GM12878 (cell line): ENCODE measurements at regions not wholly inside any gene's neighbourhood (a gene's known extent, or its start where the extent isn't known, plus 50 kb on each side); places are given as distances from the start of the nearest gene placed in this dataset.

Experiments
- ATAC-seq: fragments of 200-7000 bp; cut with Tn5 transposase; 3 replicates; pipeline ENCODE4 v1.9.1; 2020; ENCODE audit warnings: mild to moderate bottlenecking, moderate library complexity
- BruUV-seq: library from RNA; stranded (reverse); fragments of 400-500 nt; replicated peaks from 2 replicates; lab custom pipeline; 2021; lab: Mats Ljungman, UMichigan
- CTCF ChIA-PET: fragments of 300-600 bp; sonication (Branson Sonifier 250); formaldehyde crosslinking; extraction: SDS; loops from one replicate; lab custom pipeline; 2021; ENCODE audit warnings: inconsistent platforms; lab: Yijun Ruan, JAX
- POLR2A ChIA-PET: fragments of 350-600 bp; formaldehyde crosslinking; extraction: SDS; loops from one replicate; lab custom pipeline; 2021; ENCODE audit warnings: inconsistent platforms; lab: Charles Lee
- RAD21 ChIA-PET: fragments of 300-600 bp; sonication (Branson Sonifier 250); formaldehyde crosslinking; loops from one replicate; lab custom pipeline; 2023; ENCODE audit warnings: antibody characterized with exemption; ENCODE audit not compliant: unreplicated experiment; lab: Charles Lee
- SMC1A ChIA-PET: fragments of 300-600 bp; sonication (Branson Sonifier 250); formaldehyde crosslinking; loops from one replicate; lab custom pipeline; 2023; ENCODE audit not compliant: unreplicated experiment, uncharacterized antibody; lab: Charles Lee
- DNase-seq: peaks from one replicate; pipeline ENCODE4 v3.0.0-alpha.2; 2011; ENCODE audit warnings: low read depth, low spot score
- FAIRE-seq: peaks from 3 replicates; lab custom pipeline; 2011; peaks lifted over from hg19 to GRCh38; lab: Jason Lieb, UNC
- H2AFZ ChIP-seq: 2 replicates; pipeline ENCODE4 v1.6.0; 2011; ENCODE audit warnings: low read depth, low read length, control low read depth; ENCODE audit not compliant: control insufficient read depth
- H3K27ac ChIP-seq: 2 replicates; pipeline ENCODE4 v1.5.1; 2011; ENCODE audit warnings: control low read depth; ENCODE audit not compliant: control insufficient read depth, insufficient read depth
- H3K27me3 ChIP-seq, 2 experiments: replicated peaks in 1 of 2; 2 replicates each; pipeline versions ENCODE4 v1.6.0 to v1.6.1; 2011; ENCODE audit warnings: low read length in 1 of 2; ENCODE audit not compliant: control insufficient read depth in 2 of 2, insufficient read depth in 2 of 2
- H3K36me3 ChIP-seq, 2 experiments: 2 replicates each; pipeline ENCODE4 v1.5.1; 2011; ENCODE audit warnings: low read length in 1 of 2; ENCODE audit not compliant: control insufficient read depth in 2 of 2, insufficient read depth in 2 of 2
- H3K4me1 ChIP-seq: 2 replicates; pipeline ENCODE4 v1.6.1; 2011; ENCODE audit warnings: mild to moderate bottlenecking, low read length, moderate library complexity, mixed read lengths; ENCODE audit not compliant: control insufficient read depth, insufficient read depth
- H3K4me2 ChIP-seq: 2 replicates; pipeline ENCODE4 v1.6.0; 2011; ENCODE audit warnings: control low read depth; ENCODE audit not compliant: control insufficient read depth, insufficient read depth
- H3K4me3 ChIP-seq: fragments of 200-600 bp; sonication (generic); 2 replicates; pipeline ENCODE4 v1.5.1; 2016
- H3K79me2 ChIP-seq: 2 replicates; pipeline ENCODE4 v1.6.0; 2011; ENCODE audit warnings: low read length; ENCODE audit not compliant: control insufficient read depth, insufficient read depth
- H3K9ac ChIP-seq: 2 replicates; pipeline ENCODE4 v1.8.0; 2011; ENCODE audit warnings: low read length, control low read depth, mixed read lengths; ENCODE audit not compliant: control insufficient read depth, insufficient read depth
- H3K9me3 ChIP-seq: replicated peaks from 3 replicates; pipeline ENCODE4 v1.5.1; 2011; ENCODE audit warnings: mild to moderate bottlenecking, low read length; ENCODE audit not compliant: control insufficient read depth, insufficient read depth
- H4K20me1 ChIP-seq: 2 replicates; pipeline ENCODE4 v1.6.0; 2011; ENCODE audit not compliant: control insufficient read depth, insufficient read depth
- CBX3 ChIP-seq: fragments of 200-600 bp; sonication (generic); IDR thresholded peaks from 2 replicates; pipeline ENCODE4 v1.6.1; 2016; ENCODE audit warnings: low read depth, borderline replicate concordance
- CEBPB ChIP-seq, 2 experiments: fragments of 150-350 bp in 1 of 2; IDR thresholded peaks; 2 replicates each; pipeline ENCODE4 v1.6.1; 2012 to 2014; ENCODE audit warnings: low read depth in 2 of 2, low read length in 2 of 2, borderline replicate concordance in 1 of 2, inconsistent platforms in 1 of 2
- CHD1 ChIP-seq: IDR thresholded peaks from 2 replicates; pipeline ENCODE4 v1.6.1; 2012; ENCODE audit warnings: low read depth, low read length, improper control_type of control experiment
- CREM ChIP-seq: IDR thresholded peaks from 2 replicates; pipeline ENCODE4 v1.6.1; 2014; ENCODE audit warnings: antibody characterized with exemption, low read depth
- HDGF ChIP-seq: fragments of 450-650 bp; IDR thresholded peaks from 2 replicates; pipeline ENCODE4 v1.6.1; 2016; ENCODE audit warnings: antibody characterized with exemption
- IKZF1 ChIP-seq: fragments of 450-650 bp; conservative IDR thresholded peaks from 2 replicates; pipeline ENCODE4 v1.6.1; 2017; ENCODE audit warnings: antibody characterized with exemption, mild to moderate bottlenecking
- IRF4 ChIP-seq: IDR thresholded peaks from 2 replicates; pipeline ENCODE4 v1.6.1; 2011; ENCODE audit warnings: low read depth, low read length
- JUNB ChIP-seq: IDR thresholded peaks from 2 replicates; pipeline ENCODE4 v1.6.1; 2016; ENCODE audit warnings: antibody characterized with exemption, mild to moderate bottlenecking
- KDM1A ChIP-seq: fragments of 200-600 bp; sonication (generic); IDR thresholded peaks from 2 replicates; pipeline ENCODE4 v1.6.1; 2016; ENCODE audit warnings: borderline replicate concordance
- MXI1 ChIP-seq: fragments of 150-350 bp; IDR thresholded peaks from 2 replicates; pipeline ENCODE4 v1.6.1; 2011; ENCODE audit warnings: low read depth, mild to moderate bottlenecking, inconsistent platforms, low read length, improper control_type of control experiment
- MYC ChIP-seq: IDR thresholded peaks from 2 replicates; pipeline ENCODE4 v1.6.1; 2011; ENCODE audit warnings: mild to moderate bottlenecking, low read length, moderate library complexity, inconsistent platforms; ENCODE audit not compliant: insufficient read depth, insufficient replicate concordance, insufficient read length, severe bottlenecking
- NBN ChIP-seq: fragments of 450-650 bp; IDR thresholded peaks from 2 replicates; pipeline ENCODE4 v1.6.1; 2016
- POLR2AphosphoS5 ChIP-seq: IDR thresholded peaks from 2 replicates; pipeline ENCODE4 v1.6.1; 2011; ENCODE audit warnings: mild to moderate bottlenecking, low read length, inconsistent platforms
- RAD21 ChIP-seq: IDR thresholded peaks from 2 replicates; pipeline ENCODE4 v1.6.1; 2011; ENCODE audit warnings: mild to moderate bottlenecking, low read depth, low read length, moderate library complexity; ENCODE audit not compliant: insufficient read depth
- RBBP5 ChIP-seq: fragments of 200-600 bp; sonication (generic); conservative IDR thresholded peaks from 2 replicates; pipeline ENCODE4 v1.6.1; 2016
- SIN3A ChIP-seq: IDR thresholded peaks from 2 replicates; pipeline ENCODE4 v1.6.1; 2012; ENCODE audit warnings: low read depth, low read length, improper control_type of control experiment
- WGBS: methylation state at CpG from one replicate; pipeline ENCODE4 v1.1.6; 2016; ENCODE audit warnings: low lambda C conversion rate; ENCODE audit not compliant: insufficient replicate concordance, insufficient coverage; ENCODE audit errors: missing lambda C conversion rate; 5-methylcytosine and 5-hydroxymethylcytosine counted together
- in situ Hi-C: fragments of 300-500 bp; cut with MboI; formaldehyde crosslinking; loops from 9 replicates; pipeline ENCODE4 v1.14.3; 2018; ENCODE audit warnings: mixed read lengths
- intact Hi-C: fragments of 100-400 bp; cut with micrococcal nuclease; formaldehyde crosslinking; loops from one replicate; pipeline ENCODE4 v1.14.2; 2022; ENCODE audit not compliant: unreplicated experiment
- TF ChIP-seq, protein P1 (sequence below): fragments of 450-650 bp; IDR thresholded peaks from 2 replicates; pipeline ENCODE4 v1.6.1; 2017; ENCODE audit warnings: mild to moderate bottlenecking, low read depth, inconsistent platforms; ENCODE audit not compliant: poor library complexity, severe bottlenecking
- TF ChIP-seq, protein P2 (sequence below): IDR thresholded peaks from 2 replicates; pipeline ENCODE4 v1.6.1; 2012; ENCODE audit warnings: low read length, inconsistent platforms

DNA sequence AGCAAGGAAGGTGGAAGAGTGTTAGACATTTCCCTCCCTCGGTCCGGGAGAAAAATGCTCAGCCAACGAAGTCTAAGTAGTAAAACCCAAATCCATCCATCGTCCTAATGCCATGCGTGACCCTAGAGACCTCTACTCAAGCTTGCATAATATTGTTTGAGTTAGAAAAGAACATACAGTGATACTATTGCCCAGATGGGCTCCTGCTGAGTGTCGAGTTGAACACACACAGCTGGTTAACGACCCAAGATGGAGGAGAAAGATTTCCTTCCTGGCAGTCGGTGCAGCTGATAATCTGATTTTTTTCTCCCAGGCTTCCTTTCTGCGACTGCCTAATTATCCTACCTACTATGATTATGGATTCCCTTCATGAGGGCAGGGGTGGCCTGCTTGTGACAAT is 164.4 kb upstream of the KCNG1 start:
- no peak overlapping the region for H3K27ac ChIP-seq
- H3K4me2 ChIP-seq, result no peak overlapping the region
- ChIA-PET SMC1A (no interaction called here), POLR2A (no interaction called here), RAD21 (no interaction called here), CTCF (interaction anchor here (1.0 kb wide), 1 partner anchor 206 kb away, joined by 3 read pairs; no protein-coding TSS in a partner anchor)
- no peaks in the 10 kb centered on the region for H3K36me3 ChIP-seq
- no peaks in the 10 kb centered on the region for H3K9me3 ChIP-seq
- no peak overlapping the region for H3K4me3 ChIP-seq
- in situ Hi-C loops, result no loop called here
- H2AFZ ChIP-seq, result no peak overlapping the region
- DNase-seq, result no peak
- H4K20me1 ChIP-seq, result no peaks in the 10 kb centered on the region
- no peak for FAIRE-seq
- WGBS, result 46% methylated on average over 9 of the region's 9 CpGs
- peaks cover 0 to 2% of the 10 kb centered on the region in 2 experiments; a peak in 1 of 4 replicates for H3K27me3 ChIP-seq
- TF ChIP-seq KDM1A (no peak), CBX3 (no peak), CHD1 (no peak), RBBP5 (no peak), IKZF1 (no peak), CEBPB (IDR thresholded peaks at IDR 0.05; ENCODE audit: borderline replicate concordance in 1 of 2, low read depth in 2 of 2, low read length in 2 of 2) (no peak)
- no peaks in the 10 kb centered on the region for H3K4me1 ChIP-seq
- H3K9ac ChIP-seq, result no peak overlapping the region
- BruUV-seq, result no TSS peak
- no peak for ATAC-seq
- intact Hi-C loops, result no loop called here
- no peaks in the 10 kb centered on the region for H3K79me2 ChIP-seq

DNA sequence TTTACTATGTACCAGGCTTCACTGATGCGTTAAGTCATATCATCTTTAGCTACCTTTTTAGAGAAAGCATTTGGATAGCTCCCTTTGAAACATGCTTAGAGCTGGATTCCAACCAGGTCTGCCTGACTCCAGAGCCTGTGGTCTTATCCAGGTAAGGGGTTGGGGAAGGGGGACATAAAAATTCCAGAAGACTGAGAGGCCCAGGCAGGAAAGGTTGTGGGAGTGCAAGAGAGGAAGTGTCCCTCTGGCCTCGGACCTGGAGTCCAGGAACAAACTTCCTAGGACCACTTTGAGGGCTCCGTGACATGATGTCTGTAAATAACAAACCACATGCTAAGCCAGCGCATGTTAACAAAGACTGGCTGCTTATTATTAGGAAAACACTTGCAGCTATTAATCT is 163.0 kb upstream of the KCNG1 start:
- BruUV-seq, result no TSS peak
- DNase-seq (no peak), FAIRE-seq (no peak), ATAC-seq (no peak)
- Histone ChIP-seq H3K27ac (no peak overlapping the region), H3K27me3 (peaks cover 0 to 2% of the 10 kb centered on the region in 2 experiments; a peak in 1 of 4 replicates), H3K9me3 (no peaks in the 10 kb centered on the region), H3K4me1 (no peaks in the 10 kb centered on the region), H3K4me2 (no peak overlapping the region), H2AFZ (no peak overlapping the region), H3K36me3 (no peaks in the 10 kb centered on the region), H4K20me1 (no peaks in the 10 kb centered on the region), H3K9ac (no peak overlapping the region), H3K4me3 (no peak overlapping the region), H3K79me2 (no peaks in the 10 kb centered on the region)
- ChIA-PET POLR2A (no interaction called here), RAD21 (no interaction called here), CTCF (no interaction called here), SMC1A (no interaction called here)
- intact Hi-C loops, result no loop called here
- WGBS, result 48% methylated on average over 4 of the region's 4 CpGs
- in situ Hi-C loops, result no loop called here
- no peak for TF ChIP-seq SIN3A
- no peak for TF ChIP-seq HDGF
- no peak for TF ChIP-seq MYC
- TF ChIP-seq MXI1, result no peak
- no peak for TF ChIP-seq POLR2AphosphoS5
- no peak for TF ChIP-seq IRF4
- TF ChIP-seq RAD21, result no peak
- TF ChIP-seq CREM, result no peak
- no peak for TF ChIP-seq JUNB
- TF ChIP-seq, protein P1, sequence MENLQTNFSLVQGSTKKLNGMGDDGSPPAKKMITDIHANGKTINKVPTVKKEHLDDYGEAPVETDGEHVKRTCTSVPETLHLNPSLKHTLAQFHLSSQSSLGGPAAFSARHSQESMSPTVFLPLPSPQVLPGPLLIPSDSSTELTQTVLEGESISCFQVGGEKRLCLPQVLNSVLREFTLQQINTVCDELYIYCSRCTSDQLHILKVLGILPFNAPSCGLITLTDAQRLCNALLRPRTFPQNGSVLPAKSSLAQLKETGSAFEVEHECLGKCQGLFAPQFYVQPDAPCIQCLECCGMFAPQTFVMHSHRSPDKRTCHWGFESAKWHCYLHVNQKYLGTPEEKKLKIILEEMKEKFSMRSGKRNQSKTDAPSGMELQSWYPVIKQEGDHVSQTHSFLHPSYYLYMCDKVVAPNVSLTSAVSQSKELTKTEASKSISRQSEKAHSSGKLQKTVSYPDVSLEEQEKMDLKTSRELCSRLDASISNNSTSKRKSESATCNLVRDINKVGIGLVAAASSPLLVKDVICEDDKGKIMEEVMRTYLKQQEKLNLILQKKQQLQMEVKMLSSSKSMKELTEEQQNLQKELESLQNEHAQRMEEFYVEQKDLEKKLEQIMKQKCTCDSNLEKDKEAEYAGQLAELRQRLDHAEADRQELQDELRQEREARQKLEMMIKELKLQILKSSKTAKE, result no peak
- TF ChIP-seq, protein P2, sequence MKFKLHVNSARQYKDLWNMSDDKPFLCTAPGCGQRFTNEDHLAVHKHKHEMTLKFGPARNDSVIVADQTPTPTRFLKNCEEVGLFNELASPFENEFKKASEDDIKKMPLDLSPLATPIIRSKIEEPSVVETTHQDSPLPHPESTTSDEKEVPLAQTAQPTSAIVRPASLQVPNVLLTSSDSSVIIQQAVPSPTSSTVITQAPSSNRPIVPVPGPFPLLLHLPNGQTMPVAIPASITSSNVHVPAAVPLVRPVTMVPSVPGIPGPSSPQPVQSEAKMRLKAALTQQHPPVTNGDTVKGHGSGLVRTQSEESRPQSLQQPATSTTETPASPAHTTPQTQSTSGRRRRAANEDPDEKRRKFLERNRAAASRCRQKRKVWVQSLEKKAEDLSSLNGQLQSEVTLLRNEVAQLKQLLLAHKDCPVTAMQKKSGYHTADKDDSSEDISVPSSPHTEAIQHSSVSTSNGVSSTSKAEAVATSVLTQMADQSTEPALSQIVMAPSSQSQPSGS, result no peak
- no peak for TF ChIP-seq NBN
